ENCODE measurements at regions not wholly inside any gene's neighbourhood (a gene's known extent, or its start where the extent isn't known, plus 50 kb on each side); places are given as distances from the start of the nearest gene placed in this dataset.

DNA sequence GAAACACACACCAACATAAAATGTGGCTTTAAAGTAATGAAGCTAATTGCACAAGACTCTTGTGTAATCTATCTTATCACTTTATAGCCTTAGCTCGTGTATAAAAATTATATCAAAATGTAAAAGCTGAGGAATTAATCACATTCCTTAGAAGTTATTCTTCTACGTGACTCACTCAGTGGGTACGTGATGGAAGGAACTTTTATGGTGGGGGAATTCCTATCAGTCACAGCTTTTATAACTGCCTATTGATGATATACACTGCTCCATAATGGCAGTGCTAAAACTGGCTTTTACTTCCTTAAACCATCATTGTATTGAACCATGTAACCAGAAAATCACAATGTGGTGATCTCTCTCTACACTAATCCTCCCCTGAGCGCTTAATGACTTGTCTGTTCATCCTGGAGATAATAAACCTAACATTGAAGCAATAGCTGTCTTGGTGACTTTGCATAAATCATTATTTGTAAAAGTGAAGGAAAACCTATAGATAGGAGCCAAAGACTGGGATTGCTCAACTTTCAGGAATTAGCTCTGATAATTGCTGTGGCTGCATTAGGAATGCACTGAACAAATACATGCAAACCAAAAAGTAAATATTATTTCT, 276.7 kb downstream of the GBA3 start:
- peak; percentile 29 for DNase-seq (ENCODE audit: low read depth)

DNA sequence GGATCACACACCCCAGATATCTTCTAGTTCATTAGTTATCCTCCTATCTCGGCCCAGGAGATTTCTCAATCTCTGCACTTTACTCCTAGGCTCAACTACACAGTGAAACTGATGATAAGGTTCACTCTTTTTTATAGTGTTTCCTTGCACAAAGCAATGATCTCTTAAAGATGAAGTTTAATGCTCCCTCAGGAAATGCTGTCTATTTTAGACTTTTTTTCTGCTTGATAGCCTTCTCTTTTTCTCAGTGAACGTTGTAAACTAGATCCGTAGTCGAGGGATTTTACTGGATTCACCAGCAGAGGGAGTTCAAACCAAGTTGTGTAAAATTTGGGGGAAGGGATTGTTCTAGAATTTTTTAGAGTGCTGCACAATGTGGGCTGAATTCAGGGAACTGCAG, 269.6 kb downstream of the GBA3 start:
- DNase-seq (ENCODE audit: low read depth): peak; percentile 8

DNA sequence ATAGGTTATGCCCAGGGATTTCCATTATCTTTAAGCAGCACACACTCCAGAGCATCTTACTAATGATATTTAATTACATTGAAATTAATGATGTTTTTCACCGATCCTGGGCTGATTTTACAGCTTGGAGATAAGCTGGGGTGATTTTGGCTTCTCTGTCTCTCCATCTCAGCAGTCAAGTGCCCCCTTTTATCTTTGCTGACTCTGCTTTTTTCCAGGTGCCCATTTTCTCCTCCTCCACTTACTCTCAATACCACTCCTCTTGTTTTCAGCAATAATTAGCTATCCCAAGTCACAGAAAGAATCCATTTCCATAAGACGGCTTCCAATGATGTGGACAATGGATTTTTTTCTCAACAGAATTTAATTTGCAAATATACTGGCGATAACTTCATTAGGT, 266.7 kb downstream of the GBA3 start:
- no peak for DNase-seq (ENCODE audit: low read depth)

DNA sequence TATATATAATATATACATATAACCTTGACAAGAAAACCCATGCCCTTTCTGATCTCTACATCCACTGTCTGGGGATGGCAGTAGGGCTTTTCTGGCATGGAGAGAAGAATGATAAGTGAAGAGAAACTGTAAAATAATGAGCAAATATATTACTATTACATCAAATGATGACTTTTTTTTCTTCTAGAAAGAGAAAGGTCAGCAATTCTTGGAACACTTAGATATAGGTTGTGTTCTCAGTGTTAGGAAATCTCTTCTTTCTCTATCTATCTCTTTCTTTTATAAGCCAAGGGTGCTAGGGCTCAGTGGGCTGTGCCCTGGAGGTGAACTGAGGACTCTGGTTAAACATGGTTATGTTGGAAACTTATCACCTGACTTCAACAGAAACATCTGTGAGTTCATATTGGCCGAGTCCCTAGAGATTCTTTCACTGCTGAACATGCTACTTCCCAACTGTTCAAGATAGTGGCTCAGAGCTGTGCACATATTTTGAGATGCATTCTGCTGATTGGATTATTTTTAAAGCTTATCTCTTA, 265.1 kb downstream of the GBA3 start:
- no peak for DNase-seq (ENCODE audit: low read depth)

DNA sequence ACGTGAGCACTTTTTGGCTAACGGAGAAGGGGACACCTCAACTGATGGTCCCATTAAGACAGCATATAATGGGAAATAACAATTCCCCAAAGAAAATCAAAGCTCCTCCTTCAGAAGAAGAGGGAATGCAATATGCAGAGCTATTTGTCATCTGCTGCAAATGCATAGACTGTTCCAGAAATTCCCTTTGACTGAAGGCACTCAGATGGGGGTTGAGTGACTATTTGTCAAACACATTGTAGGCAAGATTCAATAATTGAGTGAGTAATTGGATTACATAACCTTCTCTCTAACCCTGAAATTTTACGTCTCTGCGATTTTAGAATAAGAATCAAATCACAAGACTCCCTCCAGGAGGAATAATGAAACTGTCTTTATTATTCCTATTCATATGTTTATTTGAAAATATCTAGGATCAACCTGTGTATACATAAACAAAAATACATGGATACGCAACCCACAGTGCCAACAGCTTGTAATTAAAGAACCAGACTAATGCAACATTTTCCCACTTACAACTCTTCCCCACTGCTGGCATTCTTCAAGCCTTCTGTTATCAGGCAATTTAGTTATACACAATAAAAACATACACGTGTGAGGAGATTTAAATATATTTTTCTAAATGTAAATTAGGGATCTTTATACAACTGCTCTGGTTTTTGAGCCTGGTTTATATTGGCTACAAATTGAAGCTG, 256.6 kb downstream of the GBA3 start:
- no peak for DNase-seq (ENCODE audit: low read depth)

DNA sequence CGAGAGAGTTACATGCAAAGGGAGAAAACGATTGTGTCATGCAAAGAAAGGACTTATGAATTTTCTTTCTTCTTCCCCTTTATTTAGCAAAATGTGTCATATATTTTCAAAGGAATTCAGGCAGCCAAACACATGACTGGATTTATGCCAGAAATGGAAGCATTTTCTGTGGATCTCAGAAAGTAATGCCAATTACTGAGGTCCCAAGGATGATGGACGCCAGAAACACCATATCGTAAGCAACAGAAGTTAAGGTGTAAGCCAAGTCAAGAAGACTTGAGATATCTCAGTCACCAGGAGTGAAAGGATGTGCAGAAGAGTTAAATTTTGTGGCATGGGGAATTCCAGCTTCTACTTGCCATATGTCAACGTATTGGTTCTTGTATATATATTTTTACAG, 255.1 kb downstream of the GBA3 start:
- no peak for DNase-seq (ENCODE audit: low read depth)

DNA sequence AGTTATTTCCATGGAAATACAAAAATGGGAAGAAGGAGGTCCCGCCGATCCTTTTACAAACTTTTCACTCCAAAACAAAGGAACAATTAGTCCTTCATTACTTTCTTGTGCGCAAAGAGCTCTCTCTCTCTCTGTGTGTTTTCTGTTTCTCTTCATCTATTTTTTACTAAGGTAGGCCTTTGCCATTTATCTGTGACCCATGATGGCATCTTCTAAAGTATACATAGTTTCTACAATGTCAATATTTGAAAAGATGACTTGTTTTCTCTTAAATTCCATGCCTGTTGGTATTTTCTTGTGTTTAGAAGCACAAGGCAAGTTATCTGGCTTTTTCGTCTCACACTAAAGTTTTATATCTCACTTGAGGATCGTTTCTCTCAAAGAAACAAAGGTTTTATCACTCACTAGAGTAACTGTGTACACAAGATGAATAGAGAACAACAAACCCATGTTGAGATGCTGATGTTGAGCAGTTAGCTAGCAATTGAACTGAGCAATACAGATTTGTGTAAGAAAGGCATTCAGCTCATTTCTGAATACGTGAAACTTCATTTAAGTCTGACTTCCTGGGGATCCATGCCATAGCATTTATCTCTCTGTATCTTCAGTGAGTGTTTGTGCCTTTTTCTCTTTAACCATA, 250.3 kb downstream of the GBA3 start:
- no peak for DNase-seq (ENCODE audit: low read depth)

DNA sequence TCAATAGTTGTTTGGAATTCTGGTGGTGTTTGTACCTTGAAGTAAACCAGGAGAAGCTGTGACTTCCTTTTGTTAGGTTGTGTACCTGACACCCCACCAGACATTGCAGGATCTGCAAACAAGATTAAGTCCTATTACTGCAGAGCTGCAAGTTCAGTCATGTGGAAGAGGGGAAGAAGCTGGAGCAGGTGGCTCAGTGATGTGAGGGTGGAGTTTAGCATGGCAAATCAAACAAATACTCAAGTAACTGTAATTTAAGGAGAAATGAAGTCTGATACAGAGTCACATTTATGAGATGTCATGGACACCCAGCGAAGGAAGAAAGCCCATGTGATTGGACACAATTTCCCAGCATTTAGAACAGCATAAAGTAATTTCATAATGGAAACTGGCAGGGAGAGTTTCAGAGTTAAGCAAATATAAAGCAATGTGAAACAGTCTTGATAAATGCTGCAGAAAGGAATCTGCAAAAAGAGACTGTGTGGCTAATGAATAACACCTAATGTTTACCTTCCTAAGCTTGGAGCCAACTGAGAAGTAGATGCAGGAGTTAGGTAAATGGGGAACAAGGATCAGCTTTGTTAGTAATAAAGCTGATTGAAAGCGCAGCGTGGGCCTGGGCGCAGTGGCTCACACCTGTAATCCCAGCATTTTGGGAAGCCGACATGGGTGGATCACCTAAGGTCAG, 249.1 kb downstream of the GBA3 start:
- DNase-seq (ENCODE audit: low read depth): no peak

DNA sequence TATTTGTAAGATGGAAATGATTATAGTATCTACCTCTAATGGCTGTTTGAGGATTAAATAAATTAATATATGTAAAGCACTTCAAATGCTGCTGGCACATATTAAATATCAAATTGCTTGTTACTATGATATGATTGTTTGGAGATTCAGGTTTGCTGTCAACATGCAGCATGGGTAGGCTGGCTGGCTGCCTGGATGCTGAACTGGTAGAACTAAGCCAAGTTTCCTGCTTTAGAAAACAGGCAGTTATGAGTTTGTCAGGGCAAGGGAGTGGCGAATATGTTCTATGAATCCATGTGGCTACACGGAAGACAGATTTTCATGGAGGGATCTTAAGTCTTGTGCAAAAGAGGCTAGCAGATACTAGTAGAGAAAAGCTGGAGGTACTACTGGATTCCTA, 239.6 kb downstream of the GBA3 start:
- no peak for DNase-seq (ENCODE audit: low read depth)

DNA sequence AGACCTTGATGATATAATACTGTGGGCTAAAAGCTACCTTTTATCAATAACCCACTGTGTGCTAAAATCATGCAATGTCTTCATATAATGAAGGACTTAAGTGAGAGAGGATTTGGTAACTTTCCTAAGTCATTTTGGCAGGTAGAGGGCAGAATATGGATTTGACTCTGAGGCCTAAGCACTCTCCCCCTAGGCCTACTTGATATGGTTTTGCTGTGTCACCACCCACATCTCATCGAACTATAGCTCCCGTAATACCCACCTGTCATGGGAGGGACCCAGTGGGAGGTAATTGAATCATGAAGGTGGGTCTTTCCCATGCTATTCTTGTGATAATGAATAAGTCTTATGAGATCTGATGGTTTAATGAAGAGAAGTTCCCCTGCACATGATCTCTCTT, 229.7 kb downstream of the GBA3 start:
- DNase-seq (ENCODE audit: low read depth): no peak

DNA sequence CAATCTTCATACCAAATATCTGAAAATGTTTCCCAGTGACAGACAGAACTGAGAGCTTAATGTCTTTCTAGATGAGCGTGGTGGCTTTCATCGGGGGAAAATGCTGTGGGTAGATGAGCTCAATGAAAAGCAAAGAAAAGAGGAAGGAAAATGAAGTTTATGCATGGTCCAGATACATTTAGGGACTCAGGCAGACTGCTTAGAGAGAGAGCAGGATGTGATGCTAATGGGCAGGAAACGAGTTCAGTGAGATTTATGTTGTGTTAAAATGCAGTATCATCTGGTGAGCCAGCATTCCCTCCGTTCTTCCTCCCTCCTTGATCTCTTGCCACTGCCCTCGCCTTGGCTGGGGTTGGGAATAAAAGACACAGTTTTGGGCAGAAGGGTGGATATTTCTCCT, 229.2 kb downstream of the GBA3 start:
- no peak for DNase-seq (ENCODE audit: low read depth)

DNA sequence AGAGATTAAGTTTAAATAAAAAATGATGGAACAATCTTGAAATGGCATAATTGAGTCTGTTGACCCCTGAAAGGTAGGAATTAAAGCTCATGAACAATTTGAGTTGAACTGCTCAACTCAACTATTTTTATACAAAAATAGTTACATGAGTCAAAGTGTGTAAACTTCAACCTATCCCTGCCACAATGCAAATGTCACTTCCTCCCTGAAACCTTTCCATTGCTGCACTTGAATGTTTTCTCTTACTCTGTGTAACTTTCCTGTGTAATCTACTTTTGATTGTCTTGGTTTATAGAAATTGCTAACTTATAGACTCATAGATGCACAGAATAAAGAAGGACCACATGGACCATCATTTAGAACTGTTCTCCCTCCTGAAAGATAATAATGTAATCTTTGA, 218.5 kb downstream of the GBA3 start:
- no peak for DNase-seq (ENCODE audit: low read depth)

DNA sequence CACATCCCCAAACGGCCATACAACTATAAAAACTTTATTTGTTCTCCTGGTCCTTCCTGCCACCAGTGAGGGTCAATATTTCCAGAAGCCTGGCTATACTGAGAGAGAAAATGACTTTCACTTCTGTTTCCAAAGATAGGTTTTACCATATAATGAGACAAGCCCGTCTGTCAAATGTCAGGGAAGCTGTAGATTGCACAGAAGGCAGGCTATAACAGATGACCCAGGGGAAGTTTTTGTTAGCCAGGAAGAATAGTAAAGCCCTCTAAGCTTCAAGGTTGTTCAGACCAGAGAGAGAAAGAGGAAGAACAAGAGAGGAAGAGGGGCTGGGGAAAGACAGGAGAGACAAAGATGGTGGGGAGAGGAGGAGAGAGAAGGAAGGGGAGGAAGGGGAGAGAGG, 217.5 kb downstream of the GBA3 start:
- DNase-seq (ENCODE audit: low read depth): no peak

DNA sequence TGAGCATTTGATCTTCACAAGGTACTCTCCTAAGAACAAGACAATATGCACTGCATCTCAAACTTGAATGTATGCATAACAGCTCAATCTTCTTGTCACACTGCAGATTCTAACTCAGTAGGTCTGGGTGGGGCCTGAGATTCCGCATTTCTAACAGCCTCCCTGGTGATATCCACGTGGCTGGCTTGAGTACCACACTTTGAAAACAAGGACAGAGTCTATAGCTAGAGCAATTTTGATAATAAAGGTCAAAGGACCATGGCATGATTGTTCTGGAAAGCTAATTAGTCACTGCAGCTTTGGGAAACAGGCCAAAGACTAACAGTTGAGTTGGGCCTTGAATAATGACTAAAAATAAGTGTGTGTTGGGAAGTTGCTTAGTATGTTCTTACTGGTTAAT, 213.3 kb downstream of the GBA3 start:
- DNase-seq (ENCODE audit: low read depth): no peak

DNA sequence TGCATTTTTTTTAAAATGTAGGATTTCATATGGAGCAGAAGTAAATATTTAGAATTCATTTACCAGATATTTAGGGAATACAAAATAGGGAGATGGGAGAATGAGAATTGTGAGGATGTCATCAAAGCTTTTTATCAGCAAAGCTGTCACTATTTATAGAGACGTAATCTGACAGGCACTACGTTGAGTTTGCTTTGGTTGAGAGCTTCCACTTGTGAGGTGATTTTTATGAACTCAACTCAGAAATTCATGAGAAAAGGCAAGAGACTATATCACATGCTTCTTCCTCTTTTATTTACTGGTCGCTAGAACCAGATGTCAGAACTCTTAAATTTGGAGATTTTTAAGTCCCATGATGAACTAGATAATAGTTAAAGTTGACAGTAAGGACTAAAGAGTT, 211.2 kb downstream of the GBA3 start:
- DNase-seq (ENCODE audit: low read depth): no peak

DNA sequence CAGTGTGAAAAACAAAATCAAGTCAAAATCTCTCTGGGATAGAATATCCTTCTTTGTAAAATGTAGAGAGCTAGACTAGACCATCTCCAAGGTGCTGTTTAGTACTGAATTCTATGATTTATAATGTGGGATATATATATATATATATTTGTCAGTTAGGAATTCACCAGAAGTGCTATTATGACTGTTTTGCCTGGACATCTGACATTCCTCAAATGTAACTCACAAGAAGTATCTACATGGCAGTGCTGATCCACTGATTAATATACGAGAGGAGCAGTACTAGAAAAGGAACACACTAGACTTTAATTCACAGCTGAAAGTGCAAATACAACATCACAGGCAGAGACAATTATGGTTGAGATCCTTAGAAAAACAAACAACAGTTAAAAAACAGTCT, 208.9 kb downstream of the GBA3 start:
- no peak for DNase-seq (ENCODE audit: low read depth)

DNA sequence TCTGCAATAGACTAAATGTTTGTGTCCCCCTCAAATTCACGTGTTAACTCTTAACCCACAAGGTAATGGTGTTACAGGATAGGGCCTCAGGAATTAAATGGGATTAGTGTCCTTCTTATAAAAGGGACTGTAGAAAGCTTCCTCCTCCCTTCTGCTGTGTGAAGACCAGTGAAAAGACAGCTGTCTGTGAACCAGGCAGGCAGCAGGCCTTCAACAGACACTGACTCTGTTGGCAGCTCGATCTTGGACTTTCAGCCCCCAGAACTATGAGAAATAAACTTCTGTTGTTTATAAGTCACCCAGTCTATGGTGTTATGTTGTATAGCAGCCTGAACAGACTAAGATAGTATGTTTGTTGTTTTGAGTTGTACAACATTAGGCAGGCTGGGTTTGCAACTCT, 208.1 kb downstream of the GBA3 start:
- no peak for DNase-seq (ENCODE audit: low read depth)

DNA sequence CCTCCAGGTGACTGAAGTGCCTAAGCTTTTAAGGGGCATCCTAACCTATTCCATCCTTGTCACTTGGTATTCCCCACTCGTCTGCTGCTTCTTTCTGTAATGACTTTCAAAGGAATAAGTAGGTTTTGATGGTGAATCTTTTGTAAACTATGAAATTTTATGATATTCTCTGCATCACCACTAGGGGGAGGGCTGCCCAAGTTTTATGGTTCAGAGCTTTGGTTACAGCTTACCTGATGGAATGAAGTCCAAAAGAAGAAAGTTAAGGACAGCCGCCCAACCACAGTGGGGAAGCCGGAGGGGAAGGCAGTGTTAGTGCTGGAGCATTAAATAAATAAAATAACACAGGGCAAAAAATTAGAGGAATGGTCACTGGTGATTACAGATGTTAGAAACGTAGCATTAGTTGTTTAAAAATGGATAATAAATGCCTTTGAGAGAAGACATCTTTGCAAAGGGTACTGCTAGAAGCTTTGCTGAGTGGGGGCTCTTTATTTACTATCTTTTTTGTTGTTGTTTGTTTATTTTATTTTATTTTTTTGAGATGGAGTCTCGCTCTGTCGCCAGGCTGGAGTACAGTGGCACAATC, 204.9 kb downstream of the GBA3 start:
- peak; percentile 13 for DNase-seq (ENCODE audit: low read depth)

DNA sequence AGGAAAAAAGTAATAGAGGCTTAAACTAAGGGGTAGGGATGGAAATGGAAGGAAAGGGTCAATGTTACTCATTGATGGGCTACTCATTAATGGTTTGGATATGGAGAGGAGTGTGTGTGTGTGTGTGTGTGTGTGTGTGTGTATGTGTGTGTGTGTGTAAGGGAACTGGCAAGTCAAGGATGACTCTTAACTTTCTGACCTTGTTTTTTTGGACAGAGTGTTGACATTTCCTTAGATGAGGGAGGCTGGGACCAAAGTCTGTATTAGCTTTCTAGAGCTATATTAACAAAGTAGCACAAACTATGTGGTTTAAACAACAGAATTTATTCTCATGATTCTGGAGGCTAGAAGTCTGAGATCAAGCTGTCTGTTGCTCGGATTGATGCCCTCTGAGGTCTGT, 202.7 kb downstream of the GBA3 start:
- DNase-seq (ENCODE audit: low read depth): no peak

DNA sequence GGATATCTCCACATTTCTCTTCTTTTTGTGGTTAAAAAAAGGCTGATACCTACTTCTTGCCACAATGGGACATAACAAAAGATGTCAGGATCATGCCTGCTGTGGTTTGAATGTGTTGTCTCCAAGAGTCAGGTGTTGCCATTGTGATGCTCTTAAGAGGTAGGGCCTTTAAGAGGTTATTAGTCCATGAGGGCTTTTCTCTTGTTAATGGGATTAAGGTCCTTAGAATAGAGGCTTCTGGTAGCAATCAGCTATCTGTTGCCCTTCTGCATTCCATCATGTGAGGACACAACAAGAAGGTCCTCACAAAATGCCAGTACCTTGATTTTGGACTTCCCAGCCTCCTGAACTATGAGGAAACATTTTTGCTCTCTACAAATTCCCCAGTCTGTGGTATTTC, 191.4 kb downstream of the GBA3 start:
- no peak for DNase-seq (ENCODE audit: low read depth)

DNA sequence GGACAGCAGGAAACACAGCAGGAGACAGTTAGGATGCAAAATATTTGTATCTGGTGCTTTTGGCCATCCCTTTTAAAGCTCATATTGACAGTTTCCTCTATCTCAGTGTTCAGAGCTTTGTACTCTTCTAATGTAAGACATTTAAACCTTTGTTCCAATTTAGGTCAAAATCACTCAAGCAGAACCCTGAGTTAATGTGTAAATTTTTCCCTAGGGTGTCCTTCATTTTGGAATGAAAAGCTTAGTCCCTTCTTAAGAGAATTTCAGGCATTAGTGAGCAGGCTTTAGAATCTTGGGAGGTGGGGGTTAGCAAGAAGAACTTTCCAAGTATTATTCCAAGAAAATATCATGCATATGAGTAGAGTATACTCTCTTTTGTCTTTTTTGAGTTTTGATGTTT, 188.7 kb downstream of the GBA3 start:
- DNase-seq (ENCODE audit: low read depth): no peak

DNA sequence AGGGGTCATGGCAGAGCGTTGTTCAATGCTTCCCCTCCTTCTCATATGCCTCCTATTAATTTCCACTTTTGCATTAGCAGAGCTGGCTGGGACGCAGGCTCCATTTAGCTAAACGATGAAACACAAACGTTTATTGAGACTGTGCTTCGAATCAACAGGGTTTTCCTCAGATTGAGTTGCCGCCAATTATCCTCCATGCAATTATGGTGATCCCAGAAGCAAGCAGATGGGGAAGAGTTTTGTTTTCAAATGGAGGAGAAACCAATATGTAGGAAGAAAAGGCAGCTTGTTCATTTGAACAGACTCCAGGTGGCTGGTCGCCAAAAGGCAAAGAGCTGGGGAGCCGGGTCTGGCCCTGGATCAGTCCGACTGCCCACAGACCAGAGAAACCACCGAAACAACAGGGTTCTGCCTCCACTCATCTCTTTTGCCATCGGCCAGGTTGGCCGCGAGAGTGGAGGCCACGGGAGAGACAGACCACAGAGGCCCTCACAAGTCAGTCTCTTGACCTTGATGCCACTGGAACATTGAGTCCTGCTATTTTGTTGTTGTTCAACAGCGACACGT, 184.8 kb downstream of the GBA3 start:
- DNase-seq (ENCODE audit: low read depth): no peak

Data from Daoy (cell line).